Right forelimb (tissue), 1 donor: ENCODE measurements at regions not wholly inside any gene's neighbourhood (a gene's known extent, or its start where the extent isn't known, plus 50 kb on each side); places are given as distances from the start of the nearest gene placed in this dataset.
"Not testable (repeated sequence)": the region's sequence is repeated elsewhere in the genome, so short reads cannot be mapped to it uniquely, and the experiment has no call there.

Source experiments
- DNase-seq: peaks from one replicate; pipeline ENCODE4 v3.0.0-alpha.2; 2018

DNA sequence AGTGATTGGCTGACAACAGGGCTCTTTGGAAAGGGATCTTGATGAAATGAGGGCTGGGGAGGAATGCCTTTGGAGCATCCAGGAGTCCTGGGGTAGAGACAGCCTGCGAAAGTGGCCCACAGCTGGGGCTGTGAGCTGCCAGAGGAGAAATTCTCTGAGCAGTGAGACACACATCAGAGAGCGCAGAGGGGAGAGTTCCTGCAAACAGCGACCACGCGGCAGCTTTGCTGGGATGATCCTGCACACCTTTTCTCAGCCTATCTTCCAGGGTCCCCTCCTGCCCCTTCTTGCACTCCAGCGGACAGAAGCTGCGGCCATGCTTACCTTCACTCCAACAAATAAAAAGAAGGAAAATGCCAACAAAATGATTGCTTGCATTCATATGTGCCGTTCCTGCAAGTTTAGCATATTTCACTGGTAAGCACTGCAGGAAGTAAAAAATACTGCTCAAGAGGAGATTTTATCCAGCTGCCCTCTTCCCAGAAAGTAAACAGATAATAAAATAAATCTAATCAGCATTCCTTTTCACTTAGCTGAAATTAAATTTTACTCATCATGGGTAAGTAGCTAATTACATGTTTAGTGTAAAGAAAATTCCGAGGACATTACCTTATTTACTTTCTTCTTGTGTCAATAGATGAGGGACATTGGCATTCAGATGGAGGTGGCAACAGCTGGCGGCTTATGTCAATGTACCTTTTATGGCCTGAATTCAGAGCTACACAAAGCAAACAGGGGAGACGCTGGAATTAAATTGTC, 339.9 kb upstream of the ARID1B start:
- DNase-seq: no peak

DNA sequence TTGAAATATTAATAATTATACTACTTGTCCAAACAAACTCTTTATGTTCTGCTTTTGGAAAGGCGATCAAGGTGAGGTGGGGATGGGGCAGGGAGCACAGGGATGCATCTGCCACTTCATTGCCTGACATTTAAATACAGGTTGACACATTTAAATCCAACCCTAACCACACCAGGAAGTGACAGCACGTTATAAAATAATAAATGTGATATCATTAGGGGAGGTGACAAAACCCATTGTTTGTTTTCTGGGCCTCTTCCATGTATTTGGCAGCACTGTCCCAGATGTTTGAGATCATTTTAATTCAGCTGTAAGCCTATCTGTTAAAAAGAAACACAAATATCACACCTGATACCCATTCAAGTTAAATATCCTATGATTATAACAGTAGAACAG, 342.4 kb upstream of the ARID1B start:
- DNase-seq: no peak

DNA sequence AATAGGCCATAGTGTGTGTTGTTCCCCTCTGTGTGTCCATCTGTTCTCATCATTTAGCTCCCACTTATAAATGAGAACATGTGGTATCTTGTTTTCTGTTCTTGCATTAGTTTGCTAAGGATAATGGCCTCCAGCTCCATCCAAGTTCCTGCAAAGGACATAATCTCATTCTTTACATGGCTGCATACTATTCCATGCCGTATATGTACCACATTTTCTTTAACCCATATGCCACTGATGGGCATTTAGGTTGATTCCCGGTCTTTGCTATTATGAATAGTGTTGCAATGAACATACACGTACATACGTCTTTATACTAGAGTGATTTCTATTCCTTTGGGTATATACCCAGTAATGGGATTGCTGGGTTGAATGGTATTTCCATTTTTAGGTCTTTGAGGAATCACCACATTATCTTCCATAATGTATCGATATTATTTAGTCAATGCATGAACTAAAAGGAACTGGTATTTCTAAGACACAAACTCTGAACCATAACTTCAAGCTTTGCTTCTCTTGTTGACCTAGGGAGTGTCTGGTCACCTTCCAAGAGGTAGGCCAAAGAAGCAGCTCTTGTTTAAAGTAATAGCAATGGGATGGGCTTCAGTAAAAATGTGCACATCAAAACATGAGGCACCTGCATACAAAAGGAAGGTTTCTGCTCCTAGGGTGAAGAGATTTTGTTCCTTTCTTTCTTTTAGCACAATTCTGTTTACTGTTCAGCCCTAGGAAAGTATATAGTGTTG, 343.0 kb upstream of the ARID1B start:
- no peak for DNase-seq

DNA sequence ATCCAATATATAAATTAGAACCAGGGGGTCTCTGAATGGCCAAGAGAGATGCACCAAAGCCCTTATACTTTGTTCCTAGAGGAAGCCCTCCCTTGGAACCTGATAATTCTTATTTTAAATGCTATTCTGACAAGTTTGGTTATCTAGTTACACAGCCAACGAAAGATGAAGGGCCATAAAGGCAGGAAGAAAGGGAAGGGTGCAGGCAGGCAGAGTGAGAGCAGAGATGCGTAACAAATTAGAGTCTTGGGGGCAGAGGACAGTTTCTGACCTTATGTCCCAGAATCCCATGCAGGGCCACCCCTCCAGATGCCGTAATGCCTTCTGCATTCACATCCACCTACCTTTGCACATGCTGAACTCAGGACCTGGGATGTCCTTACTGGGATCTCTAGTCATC, 344.6 kb upstream of the ARID1B start:
- no peak for DNase-seq

DNA sequence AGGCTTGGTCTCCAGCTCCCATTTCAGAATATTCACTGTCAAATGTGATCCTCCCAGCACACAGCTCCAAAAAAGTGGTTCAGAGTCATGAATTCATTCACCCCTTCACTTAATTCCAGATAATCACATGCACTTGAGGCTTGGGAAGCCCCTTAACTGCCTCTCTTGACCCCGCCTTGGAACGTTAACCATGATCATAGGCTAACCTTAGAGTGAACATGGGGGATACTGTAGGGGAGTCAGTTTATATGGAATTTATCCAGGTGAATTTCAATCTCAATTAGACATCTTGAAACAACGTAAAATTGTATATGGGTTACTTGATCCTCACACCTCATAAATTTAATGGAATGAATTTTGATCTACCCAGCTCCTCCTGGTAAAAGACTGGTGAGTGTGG, 346.8 kb upstream of the ARID1B start:
- no peak for DNase-seq

DNA sequence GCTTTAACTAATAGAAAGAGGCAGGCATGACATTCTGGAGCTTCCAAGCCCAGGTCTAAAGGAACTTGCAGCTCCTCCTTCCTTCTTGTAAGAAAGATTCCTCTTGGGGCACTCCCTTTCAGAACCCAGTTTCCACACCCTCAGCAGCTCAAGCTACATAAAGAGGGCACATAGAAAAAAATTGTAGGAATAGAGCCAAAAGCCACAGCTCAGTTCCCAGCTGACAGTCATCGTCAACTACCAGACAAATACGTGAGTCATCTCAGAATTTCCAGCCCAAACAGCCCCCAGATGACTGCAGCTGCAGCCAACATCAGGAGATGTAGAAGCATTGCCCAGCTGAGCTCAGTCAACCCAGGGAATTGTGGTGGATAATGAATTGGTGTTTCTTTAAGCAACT, 349.8 kb upstream of the ARID1B start:
- DNase-seq: no peak

DNA sequence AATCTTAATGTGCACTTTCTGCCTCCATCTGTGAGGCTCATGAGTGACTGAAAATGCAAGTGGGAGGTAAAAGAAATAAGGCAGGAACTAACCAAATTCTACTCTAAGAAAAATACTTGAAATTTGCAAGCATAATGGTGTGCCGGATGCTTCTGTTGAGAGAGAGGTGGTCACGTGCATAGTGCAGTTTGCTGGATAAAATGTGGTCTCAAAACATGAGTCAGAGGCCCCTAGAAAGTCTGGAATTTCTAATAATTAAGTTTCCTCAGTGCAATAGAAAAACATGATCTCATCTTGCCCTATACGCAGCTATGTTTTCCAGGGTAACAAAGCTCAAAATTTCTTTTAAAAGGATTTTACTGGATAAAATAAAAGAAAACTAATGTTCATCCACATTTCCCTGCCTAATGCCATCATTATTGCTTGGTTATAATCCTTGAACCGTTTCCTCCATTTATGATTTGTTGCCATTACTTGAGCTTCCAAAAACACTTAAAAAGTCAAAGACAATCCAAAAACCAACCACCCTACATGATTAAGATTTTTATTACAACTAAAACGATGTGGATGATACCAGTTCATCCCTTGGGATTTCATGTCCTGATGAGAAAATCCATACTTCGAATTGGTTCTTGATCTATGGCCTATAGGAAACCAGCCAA, 351.7 kb upstream of the ARID1B start:
- DNase-seq: no peak

DNA sequence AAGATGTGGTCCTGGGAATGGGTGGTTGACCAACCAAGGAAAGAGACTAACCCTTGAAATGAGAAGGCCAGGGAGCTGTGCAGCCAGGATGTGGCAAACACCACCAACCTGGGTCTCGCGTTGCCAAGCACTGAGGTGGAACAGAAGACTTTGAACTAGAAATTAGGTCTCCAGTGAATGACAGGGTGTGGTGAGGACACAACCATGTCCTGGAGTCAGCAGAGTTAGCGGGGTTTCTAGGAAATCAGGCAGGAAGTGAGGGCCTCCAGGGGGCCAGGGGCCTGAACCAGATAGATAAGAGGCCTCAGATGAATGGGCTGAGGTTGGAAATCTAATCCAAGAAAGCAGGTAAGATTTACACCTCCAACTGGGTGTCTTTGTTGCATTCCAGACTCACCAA, 353.3 kb upstream of the ARID1B start:
- no peak for DNase-seq

DNA sequence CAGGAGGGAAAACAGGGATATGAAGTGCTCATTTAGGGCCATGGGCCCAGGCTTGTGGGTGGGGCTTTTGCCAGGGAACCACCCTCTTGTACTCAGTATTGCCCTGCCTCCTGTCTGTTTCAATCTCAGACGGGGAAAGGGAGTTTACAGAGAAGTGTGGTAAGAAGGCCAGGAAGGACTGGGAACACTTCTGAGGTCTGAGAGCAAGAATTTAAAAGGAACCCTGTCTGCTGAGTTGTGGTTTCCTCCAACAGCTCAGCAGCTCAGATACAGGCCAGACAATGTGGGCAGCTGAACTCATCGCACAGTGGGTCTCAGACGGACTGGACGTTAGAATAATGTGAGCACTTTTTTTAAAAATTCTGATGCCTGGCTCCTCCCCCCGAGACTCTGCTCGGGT, 354.1 kb upstream of the ARID1B start:
- DNase-seq: no peak

DNA sequence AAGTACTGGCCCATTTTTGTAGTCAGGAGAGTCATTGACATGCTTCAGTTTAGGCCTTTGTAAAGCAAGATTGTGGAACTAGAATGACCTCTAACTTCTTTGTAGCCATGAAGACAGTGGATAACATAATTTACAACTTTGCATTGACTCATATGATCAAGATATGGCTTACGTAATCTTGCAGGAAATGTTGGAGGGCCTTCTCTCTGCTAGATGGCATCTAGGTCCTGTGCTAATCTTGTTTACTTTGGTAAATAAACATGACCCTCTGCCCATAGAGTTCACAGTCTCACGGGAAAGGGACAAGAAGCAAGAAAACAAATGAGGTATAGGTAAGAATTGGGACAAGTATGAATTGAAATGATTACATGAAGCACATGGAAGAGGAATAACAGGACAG, 355.2 kb upstream of the ARID1B start:
- DNase-seq: no peak

DNA sequence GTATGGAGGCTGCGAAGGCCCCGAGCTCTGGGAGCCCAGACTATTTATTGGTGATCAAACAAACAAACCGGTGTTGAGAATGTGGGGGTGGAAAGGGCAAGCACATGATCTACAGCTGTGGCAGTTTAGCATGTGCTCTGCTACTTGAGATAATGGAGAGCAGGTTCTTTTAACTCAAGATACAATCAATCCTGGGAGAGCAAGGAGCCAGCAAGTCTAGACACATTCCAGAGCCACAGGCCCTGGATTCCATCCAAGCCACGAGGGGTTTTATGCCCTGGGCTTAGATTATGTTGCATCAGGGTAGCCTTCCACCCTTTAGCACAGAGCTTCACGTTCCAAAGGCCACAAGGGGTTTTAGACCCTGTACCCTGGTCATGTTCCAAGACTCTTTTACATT, 355.9 kb upstream of the ARID1B start:
- DNase-seq: not testable (repeated sequence)

DNA sequence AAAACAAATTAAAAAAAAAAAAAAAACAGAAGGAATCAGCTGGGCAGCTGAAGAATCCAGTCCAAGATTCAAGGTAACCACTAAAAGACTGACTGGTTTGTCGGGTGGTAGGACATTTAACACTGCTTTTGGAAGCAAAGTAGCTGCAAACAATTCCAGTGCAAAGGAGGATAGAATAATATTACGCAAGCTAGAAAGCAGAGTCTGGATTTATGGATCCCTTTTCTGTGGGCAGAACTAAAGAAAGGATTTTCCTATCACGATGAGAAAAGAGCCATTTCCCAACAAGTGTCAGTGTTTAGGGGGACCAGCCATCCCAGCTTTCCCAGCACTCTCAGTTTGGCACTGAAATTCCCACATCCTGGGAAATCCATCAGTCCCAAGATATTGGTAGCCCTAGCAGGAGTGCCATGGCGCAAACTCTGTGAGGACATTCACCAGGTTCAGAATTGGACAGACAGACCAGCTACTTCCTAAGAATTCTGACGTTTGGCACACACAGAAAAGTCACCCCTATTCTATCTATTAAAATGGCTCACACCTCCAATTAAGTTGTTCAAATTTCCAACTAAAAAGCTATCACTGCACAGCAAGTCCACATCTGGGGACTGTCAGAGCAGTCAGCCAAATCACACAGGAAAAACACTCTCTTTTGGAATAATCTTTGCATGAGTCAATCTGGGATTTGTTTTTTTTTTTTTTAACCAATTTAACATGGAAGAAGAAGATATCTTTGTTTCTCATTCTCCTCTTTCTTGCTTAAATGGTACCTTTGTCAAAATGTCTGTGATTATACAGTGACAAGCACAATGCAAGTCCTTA, 356.8 kb upstream of the ARID1B start:
- DNase-seq: no peak

DNA sequence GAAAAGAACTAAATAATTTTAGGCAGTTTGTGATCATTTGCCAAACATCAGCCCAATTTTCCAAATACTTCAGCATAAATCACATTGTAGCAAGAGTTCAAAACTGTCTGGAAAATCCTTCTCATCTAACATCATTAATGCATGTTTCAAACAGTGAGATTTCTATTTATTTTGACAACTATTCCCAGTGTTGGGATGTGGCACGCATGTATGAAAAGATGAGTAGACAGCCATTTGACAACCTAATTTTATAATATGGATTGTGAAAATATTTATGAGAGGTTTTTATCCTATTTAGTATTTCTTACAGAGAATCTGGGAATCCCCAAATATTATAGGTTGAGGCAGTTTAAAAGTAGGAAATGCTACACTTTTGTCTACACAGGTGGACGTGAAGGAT, 357.6 kb upstream of the ARID1B start:
- DNase-seq: no peak

DNA sequence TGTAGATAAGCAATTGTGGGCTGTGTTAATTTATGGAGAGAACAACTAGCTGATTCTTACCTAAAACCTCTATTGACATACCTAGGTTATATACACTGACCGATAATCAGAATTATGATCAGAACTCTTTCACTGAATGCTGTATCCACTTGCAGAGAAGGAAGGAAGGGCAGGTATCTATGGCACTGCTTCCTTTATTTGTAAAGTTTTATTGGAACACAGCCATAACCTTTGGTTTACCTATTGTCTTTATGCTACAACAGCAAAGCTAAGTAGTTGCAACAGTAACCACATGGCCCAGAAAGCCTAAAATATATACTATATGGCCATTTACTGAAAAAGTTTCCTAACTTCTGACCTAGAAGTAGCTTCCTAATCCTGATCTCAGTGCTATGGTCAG, 358.9 kb upstream of the ARID1B start:
- DNase-seq: no peak

DNA sequence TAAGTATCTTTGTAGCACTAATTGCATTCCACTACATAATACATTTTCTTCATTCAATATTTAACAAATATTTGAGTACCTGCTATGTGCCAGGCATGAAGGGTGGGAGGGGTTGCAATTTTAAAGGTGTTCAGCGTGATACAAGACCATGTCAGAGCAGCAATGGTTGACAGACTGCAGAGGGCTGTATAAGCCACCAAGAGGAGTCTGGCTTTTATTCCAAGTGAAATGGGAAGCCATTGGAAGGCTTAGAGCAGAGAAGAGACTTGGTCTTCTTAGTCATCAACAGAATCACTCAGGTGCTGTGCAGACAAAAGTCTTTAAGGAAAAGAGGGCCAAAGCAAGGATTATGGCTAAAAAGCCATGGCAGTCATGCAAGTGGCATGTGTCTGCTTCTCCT, 360.8 kb upstream of the ARID1B start:
- DNase-seq: no peak

DNA sequence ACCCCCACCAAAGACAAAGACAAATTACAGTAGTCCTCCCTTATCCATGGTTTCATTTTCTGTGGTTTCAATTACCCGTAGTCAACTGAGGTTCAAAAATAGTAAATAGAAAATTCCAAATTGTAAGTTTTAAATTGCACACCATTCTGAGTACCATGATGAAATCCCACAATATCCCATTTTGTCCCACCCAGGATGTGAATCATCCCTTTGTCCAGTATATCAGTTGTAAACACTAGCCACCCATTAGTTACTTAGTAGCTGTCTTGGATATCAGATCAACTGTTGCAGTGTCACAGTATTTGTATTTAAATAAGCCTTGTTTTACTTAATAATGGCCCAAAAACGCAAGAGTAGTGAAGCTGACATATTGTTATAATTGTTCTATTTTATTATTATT, 364.0 kb upstream of the ARID1B start:
- DNase-seq: no peak

DNA sequence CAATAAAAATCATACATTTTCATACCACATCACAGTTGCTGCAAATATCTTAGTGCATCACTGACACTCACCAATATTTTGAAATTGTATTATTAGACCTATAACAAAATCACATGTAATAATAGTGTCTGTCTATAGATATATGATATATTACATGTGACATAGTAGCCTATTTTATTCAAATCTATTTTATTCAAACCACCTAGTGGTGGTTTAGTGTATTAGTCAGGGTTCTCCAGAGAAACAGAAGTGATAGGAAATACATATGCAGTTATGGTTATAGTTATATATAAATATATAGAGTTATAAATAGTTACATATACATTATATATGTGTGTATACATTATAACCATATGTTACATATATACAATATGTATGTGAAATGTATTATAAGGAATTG, 366.5 kb upstream of the ARID1B start:
- no peak for DNase-seq

DNA sequence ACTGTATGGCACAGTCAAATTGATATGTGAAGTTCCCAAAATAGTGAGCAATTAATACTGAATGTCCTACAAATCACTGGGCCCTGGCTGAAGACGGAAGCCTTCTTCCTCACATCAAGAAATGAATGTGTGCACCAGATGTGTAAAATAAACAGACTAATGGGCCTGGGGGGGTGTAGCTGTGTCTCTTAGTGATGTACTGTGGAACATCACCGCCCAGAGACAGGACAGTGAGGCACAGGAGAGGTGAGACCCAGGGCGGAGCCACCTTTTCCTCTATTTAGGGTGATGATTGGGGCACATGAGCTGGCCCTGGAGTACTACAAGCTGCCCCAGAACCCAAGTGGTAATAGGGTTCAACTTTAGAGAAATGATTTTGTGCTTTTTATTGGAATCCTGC, 368.5 kb upstream of the ARID1B start:
- DNase-seq: no peak

DNA sequence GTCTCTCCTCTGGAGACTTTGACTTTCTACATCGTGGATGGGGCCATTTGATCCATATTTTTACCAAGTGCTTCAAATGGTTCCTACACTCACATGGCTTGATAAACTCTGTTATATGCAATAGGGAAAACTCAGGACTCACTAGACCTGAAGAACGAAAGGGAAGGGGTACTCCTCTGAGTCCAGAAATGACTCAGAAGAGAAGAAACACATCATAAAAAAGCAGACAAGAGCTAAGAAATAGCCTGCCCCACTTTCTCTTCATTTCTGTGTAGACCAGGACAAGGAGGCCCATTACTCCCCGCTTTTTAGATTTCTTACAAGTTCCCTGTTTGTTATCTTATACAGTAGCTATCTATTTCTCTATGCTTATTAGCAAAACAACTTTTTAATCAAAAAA, 369.8 kb upstream of the ARID1B start:
- no peak for DNase-seq

DNA sequence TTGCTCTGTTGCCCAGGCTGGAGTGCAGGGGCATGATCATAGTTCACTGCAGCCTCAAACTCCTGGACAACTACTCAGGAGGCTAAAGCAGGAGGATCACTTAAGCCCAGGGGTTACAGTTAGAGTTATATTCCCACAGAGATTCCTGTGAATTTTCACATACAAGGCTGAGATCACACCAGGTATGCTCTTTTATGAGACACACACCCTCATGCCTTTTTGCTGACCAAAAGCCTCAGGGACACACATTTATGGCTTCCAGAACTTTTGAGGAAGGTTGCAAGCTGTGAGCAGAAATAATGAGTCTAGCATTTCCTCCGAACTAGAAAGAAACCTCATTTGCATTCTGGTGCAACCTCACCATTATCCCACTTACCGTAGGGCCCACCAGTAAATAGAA, 370.5 kb upstream of the ARID1B start:
- no peak for DNase-seq

DNA sequence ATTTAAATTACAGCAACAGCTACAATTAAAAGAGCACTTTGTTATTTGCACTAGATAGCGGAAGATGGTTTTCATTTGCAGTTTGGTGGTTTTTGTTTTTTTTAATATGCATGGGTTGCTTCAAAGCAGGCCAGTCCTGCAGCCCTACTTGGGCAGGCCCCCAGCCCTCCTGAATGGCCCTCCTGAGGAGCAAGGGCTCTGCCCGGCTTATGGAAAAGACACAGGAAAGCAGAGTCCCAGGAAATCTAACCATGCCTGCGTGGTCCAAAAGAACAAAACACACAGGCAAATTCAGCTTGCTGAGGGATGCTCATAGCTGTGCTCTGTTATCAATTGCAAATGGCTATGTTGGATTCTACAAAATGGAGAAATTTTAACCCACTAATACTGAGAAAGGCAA, 371.1 kb upstream of the ARID1B start:
- DNase-seq: no peak

DNA sequence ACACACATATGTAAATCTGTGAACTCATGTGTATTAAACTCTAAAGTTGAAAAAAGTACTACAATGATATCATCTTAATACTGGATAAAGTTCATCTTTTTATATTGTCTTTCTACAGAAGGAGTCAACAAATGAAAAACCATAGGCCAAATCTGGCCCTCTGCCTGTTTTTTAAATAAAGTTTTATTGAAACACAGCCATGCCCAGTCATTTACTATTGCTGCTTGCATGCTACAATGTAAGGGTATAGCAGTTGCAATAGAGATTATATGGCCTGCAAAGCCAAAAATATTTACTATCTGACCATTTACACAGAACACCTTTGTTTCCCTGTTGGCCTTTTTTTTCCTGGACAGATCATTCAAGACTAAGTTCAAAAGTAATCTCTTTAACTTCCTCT, 374.6 kb upstream of the ARID1B start:
- no peak for DNase-seq

DNA sequence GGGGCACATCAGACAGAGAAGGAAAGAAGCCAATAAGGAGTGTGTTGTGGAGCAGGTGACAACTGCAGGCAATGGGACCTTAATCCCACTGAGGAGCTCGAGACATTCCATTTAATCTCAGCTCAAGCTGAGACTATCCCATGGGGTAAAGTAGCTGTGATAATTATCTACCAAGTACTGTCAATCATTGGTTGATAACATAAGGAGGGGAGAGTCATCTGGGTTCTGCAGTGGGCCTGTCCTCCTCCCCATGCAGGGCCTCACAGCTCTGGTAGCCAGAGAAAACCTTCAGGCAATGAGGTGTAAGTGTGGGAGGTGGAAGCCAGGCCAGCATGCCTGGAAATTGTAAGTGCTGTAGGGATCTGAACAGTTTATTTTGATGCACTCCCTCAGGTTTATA, 375.0 kb upstream of the ARID1B start:
- DNase-seq: no peak
